ENCODE measurements at regions not wholly inside any gene's neighbourhood (a gene's known extent, or its start where the extent isn't known, plus 50 kb on each side); places are given as distances from the start of the nearest gene placed in this dataset.

DNA sequence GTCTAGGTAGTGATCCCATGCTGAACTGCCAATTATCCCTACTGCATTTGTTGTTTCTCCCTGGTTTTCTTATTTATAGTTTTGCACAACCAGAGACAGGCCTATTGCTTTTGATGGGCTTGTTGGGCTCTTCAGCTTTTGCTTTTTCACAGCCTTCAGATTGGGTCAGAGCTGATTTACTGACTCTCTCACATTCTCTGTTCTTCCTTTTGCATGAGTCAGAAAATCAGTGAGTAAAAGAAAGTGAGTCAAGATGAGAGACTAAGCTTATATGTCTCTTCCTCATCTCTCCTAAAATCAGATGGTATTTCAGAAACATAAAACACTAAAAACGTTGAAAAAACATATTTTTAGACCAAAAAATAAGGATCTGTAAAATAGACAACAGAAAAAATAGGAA, 1135.4 kb downstream of the XPNPEP1 start:
- Histone ChIP-seq H3K27me3 (no peaks in the 10 kb centered on the region), H3K27ac (no peak overlapping the region), H3K9me3 (no peaks in the 10 kb centered on the region), H3K36me3 (ENCODE audit: low read depth, missing control alignments) (no peaks in the 10 kb centered on the region), H3K4me1 (peaks cover 10% of the 10 kb centered on the region), H3K4me3 (no peak overlapping the region)
- 65 to 74% methylated on average over 1 of the region's 1 CpG for WGBS, 2 donors
- DNase-seq = no peak
- TF ChIP-seq, protein P1, sequence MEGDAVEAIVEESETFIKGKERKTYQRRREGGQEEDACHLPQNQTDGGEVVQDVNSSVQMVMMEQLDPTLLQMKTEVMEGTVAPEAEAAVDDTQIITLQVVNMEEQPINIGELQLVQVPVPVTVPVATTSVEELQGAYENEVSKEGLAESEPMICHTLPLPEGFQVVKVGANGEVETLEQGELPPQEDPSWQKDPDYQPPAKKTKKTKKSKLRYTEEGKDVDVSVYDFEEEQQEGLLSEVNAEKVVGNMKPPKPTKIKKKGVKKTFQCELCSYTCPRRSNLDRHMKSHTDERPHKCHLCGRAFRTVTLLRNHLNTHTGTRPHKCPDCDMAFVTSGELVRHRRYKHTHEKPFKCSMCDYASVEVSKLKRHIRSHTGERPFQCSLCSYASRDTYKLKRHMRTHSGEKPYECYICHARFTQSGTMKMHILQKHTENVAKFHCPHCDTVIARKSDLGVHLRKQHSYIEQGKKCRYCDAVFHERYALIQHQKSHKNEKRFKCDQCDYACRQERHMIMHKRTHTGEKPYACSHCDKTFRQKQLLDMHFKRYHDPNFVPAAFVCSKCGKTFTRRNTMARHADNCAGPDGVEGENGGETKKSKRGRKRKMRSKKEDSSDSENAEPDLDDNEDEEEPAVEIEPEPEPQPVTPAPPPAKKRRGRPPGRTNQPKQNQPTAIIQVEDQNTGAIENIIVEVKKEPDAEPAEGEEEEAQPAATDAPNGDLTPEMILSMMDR (IDR thresholded peaks at IDR 0.05) = no peak
- TF ChIP-seq POLR2A (IDR thresholded peaks at IDR 0.05) = no peak
- intact Hi-C loops (cut with DNase I; ENCODE audit: low total_unique reads) = no loop called here

DNA sequence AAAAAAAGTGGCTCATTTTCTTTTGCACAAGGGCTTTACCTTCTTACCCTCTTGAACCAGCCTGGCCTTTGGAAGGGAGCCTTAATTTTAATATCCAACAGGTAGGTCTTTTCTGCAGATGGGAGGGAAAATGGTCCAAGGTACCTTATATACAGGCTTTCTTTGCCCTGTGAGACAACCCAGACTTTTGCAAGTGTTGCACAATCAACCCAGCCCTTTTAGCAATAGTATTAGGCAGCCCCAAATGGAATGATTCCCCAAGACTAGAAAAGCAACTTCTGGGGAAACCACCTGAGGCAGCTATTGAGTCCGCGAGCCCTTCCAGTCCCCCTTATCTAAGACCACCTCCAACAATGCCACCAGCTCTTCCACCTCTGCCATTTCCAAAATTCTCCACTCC, 1138.3 kb downstream of the XPNPEP1 start:
- Histone ChIP-seq H3K27me3 (no peaks in the 10 kb centered on the region), H3K4me1 (peaks cover 10% of the 10 kb centered on the region), H3K36me3 (ENCODE audit: low read depth, missing control alignments) (no peaks in the 10 kb centered on the region), H3K27ac (no peak overlapping the region), H3K4me3 (no peak overlapping the region), H3K9me3 (no peaks in the 10 kb centered on the region)
- WGBS, 2 donors = 80 to 100% methylated on average over 2 of the region's 2 CpGs
- no peak for DNase-seq
- TF ChIP-seq POLR2A (IDR thresholded peaks at IDR 0.05) = no peak
- TF ChIP-seq, protein P1 (IDR thresholded peaks at IDR 0.05) = no peak
- intact Hi-C loops (cut with DNase I; ENCODE audit: low total_unique reads) = no loop called here

DNA sequence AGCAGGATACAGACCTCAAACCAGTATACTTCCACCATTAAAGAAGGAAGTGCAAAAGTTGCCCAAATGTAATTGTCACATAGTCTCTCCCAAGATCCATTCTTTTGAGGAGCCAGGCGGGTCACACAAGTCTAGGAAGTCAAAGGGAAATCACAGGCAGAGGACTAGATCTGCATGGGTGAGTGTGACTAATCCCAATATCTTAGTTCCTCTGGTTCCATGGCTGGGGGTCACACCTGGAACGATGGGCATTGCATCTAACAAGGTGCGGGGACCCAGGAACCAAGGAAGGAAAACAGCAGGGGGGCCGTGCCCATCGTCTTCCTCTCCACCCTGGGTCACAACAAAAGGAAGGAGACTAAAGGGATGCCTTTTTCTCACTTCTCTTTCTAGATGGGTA, 1138.8 kb downstream of the XPNPEP1 start:
- TF ChIP-seq, protein P1 (IDR thresholded peaks at IDR 0.05) = no peak
- no peak for TF ChIP-seq POLR2A (IDR thresholded peaks at IDR 0.05)
- H3K4me1 ChIP-seq = peaks cover 9% of the 10 kb centered on the region
- H3K27ac ChIP-seq = no peak overlapping the region
- no peaks in the 10 kb centered on the region for H3K36me3 ChIP-seq (ENCODE audit: low read depth, missing control alignments)
- 92 to 100% methylated on average over 5 of the region's 5 CpGs for WGBS, 2 donors
- DNase-seq = no peak
- no peaks in the 10 kb centered on the region for H3K9me3 ChIP-seq
- H3K4me3 ChIP-seq = no peak overlapping the region
- intact Hi-C loops (cut with DNase I; ENCODE audit: low total_unique reads) = no loop called here
- no peaks in the 10 kb centered on the region for H3K27me3 ChIP-seq

DNA sequence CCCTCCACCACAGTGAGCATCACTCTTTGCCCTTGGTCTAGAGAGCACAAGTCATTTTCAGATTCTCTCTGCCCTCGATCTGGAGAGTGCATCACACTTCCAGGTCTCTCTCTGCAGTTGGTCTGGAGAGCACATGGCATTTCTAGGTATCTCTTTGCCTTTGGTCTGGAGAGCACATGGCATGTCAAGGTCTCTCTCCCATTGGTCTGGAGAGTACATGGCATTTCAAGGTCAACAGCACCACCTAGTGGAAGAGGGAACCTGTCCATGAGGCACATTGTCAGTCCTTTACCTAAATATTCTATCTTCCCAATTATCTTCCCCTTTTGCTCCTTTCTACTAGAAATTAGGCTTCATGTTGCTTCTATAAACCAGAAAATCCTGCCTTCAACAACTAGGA, 1139.4 kb downstream of the XPNPEP1 start:
- intact Hi-C loops (cut with DNase I; ENCODE audit: low total_unique reads) = no loop called here

DNA sequence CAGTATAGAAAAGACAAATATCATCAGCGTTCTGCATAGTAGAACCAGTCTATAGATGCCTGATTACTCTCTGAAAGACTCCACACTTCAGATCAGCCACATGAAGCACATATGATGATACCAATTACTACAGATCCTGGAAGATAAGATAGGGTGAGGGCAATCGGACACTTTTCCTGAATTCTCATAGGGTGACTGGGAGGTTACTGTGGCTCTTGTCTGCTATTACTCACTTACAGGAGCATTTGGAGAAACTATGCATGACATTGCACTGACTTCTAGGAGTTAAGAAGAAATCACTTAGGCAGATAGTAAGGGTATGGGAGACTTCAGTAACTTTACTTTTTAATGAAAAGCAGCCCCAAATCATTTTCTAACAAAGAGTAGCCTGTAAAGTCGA, 1140.9 kb downstream of the XPNPEP1 start:
- intact Hi-C loops (cut with DNase I; ENCODE audit: low total_unique reads) = no loop called here
- Histone ChIP-seq H3K4me1 (no peaks in the 10 kb centered on the region), H3K27me3 (no peaks in the 10 kb centered on the region), H3K4me3 (no peak overlapping the region), H3K36me3 (ENCODE audit: low read depth, missing control alignments) (no peaks in the 10 kb centered on the region), H3K27ac (no peak overlapping the region), H3K9me3 (no peaks in the 10 kb centered on the region)
- no peak for DNase-seq
- TF ChIP-seq, protein P1 (IDR thresholded peaks at IDR 0.05) = no peak
- TF ChIP-seq POLR2A (IDR thresholded peaks at IDR 0.05) = no peak
- WGBS, 2 donors = 73 to 81% methylated on average over 3 of the region's 3 CpGs

More for the DNA sequence above, 1139.4 kb downstream of the XPNPEP1 start:
- peak; percentile 60 for DNase-seq
- Histone ChIP-seq H3K9me3 (no peaks in the 10 kb centered on the region), H3K4me3 (no peak overlapping the region), H3K27me3 (no peaks in the 10 kb centered on the region), H3K36me3 (ENCODE audit: low read depth, missing control alignments) (no peaks in the 10 kb centered on the region), H3K4me1 (peaks cover 2% of the 10 kb centered on the region), H3K27ac (no peak overlapping the region)
- TF ChIP-seq, protein P1 (IDR thresholded peaks at IDR 0.05) = peak; percentile 6 to 41 (median 21)
- no peak for TF ChIP-seq POLR2A (IDR thresholded peaks at IDR 0.05)
- 71 to 75% methylated on average over 1 of the region's 1 CpG for WGBS, 2 donors

Measured in testis (tissue), 2 donors.